Epithelial cell of esophagus (primary cell): ENCODE measurements at regions not wholly inside any gene's neighbourhood (a gene's known extent, or its start where the extent isn't known, plus 50 kb on each side); places are given as distances from the start of the nearest gene placed in this dataset.

ENCODE experiments used
- DNase-seq: peaks from one replicate; pipeline ENCODE4 v3.0.0; 2010; ENCODE audit warnings: low read depth
- H3K4me3 ChIP-seq: 2 replicates; pipeline ENCODE4 v1.5.1; 2011; ENCODE audit warnings: mild to moderate bottlenecking, low read length, control low read depth
- TF ChIP-seq, protein P1 (sequence below): IDR thresholded peaks from 2 replicates; pipeline ENCODE4 v1.5.1; 2011; ENCODE audit warnings: low read depth, mild to moderate bottlenecking, low read length, control low read depth, inconsistent platforms; ENCODE audit not compliant: insufficient read depth; ENCODE audit errors: missing control alignments

GRCh38 chrX:115929480-115929879, 241.1 kb upstream of the AGTR2 start:
- no peak overlapping the region for H3K4me3 ChIP-seq
- DNase-seq: no peak
- TF ChIP-seq, protein P1, sequence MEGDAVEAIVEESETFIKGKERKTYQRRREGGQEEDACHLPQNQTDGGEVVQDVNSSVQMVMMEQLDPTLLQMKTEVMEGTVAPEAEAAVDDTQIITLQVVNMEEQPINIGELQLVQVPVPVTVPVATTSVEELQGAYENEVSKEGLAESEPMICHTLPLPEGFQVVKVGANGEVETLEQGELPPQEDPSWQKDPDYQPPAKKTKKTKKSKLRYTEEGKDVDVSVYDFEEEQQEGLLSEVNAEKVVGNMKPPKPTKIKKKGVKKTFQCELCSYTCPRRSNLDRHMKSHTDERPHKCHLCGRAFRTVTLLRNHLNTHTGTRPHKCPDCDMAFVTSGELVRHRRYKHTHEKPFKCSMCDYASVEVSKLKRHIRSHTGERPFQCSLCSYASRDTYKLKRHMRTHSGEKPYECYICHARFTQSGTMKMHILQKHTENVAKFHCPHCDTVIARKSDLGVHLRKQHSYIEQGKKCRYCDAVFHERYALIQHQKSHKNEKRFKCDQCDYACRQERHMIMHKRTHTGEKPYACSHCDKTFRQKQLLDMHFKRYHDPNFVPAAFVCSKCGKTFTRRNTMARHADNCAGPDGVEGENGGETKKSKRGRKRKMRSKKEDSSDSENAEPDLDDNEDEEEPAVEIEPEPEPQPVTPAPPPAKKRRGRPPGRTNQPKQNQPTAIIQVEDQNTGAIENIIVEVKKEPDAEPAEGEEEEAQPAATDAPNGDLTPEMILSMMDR: no peak

DNA sequence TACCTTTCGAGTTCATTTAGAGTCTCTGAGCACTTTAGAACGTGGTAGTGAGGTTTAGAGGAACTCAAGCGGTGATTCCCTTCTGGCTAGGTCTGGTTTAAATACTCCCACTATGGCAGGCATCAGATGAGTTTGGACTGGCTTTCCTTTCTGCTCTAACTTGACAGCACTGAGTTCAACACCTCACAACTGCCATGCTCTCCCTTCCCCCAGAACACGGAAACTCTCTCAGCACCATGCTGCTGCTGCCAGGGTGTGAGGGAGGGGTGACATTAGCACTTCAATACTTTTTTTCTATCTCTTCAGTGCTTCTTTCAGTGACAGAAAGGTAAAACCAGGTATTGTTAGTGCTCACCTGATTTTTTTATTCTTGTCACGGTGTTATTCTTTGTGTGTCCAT, 234.5 kb upstream of the AGTR2 start:
- TF ChIP-seq, protein P1: no peak
- H3K4me3 ChIP-seq: no peak overlapping the region
- DNase-seq: no peak

DNA sequence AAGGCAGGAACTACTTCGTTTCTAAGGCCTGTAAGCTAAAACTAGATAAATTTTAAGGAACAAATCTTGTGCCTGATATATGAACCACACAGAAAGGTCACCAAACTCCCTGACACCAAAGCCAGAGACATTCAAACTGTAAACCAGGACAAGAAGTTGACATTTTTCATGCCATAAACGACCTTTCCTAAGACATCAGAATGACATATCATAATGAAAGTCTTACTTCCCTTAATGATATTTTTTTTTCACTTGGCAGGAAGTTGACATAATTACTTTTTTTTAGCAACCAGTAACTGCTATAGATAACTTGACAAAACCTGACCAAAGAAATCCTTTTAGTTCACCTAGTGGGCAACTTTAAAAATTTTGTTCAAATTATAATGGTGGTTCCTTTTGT, 231.5 kb upstream of the AGTR2 start:
- TF ChIP-seq, protein P1: no peak
- H3K4me3 ChIP-seq: no peak overlapping the region
- DNase-seq: no peak

DNA sequence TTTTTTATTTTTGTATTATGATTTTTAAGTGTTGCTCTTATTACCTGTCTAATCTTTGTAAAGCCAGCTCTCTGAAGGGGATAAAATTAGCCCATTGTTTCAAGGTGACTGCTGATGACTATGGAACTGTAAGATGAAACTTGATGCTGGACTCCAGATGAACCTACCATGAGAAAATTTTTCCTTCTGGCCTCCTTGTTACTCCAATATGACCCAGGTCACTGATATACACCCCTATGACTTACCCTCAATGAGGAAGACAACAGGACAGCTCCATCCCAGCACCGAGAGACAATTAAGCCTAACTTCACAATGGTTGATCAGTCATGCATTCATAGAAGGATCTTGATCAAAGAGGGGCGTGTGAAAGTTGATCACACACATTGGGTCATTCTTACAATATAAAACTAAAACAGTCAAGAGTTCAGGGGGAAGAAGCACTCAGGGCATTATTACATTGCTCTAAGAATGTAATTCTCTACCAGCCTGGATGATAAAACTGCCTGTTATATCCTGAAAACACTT, 230.8 kb upstream of the AGTR2 start:
- no peak for DNase-seq
- TF ChIP-seq, protein P1: no peak
- H3K4me3 ChIP-seq: no peak overlapping the region

DNA sequence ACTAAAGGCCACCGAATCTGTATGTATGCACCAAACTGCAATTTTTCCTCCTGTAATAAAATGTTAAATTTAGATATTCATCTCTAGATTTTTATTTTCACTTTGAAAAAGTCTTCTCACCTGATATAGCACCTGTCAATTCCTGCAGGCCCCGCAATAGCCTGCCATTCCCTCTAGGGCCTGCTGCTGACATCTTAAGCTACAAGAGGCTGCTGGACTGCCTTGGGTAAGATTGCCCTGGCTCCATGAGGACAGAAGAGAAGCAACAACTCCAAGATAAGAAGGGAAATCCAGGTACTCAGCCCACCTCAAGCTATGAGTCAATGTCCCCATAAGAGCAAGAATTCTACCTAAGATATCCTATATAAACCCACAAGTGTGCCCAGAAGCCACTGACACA, 230.2 kb upstream of the AGTR2 start:
- TF ChIP-seq, protein P1: no peak
- H3K4me3 ChIP-seq: no peak overlapping the region
- no peak for DNase-seq

DNA sequence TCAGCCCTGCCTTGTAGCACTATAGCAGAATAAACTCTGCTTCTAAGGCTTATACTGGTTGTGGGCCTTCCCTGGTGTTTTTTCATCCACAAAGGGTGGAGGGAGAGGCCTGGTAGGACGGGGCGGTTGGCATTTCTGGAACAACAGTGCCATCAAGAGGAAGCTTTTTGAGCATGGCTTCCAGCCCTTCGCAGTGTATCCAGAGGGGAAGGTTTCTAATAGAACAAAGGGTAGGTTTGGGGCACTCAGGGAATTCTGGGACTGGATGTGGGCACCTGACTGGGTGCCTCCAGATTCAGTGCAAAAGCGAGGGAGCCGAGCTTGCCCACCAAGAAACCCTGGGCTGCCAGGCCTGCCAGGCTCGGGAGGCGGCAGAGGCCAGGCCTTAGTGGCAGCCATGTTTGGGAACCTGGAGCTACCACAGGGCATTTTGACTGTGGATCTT, 229.6 kb upstream of the AGTR2 start:
- H3K4me3 ChIP-seq: no peak overlapping the region
- TF ChIP-seq, protein P1: no peak
- peak; percentile 3 for DNase-seq

DNA sequence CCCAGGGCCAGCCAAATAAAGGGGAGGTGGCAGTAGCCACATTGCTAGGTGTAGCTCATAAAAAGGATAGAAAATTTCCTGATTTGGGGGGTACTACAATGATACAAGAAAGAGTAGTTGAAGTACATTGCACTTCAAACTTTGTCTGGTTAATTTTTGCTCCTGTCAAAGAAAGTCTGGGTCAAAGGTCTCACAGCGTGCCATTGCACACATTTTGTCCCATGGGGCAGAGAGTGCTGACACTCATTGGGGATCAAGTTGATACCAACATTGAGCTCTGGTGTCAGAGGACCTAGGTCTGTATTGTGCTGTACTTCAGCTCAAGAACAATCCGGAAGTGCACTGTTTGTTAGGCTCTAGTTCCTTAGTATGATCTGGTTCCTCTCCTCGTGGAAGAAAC, 229.2 kb upstream of the AGTR2 start:
- no peak for DNase-seq
- H3K4me3 ChIP-seq: no peak overlapping the region
- TF ChIP-seq, protein P1: no peak
